ENCODE measurements at regions not wholly inside any gene's neighbourhood (a gene's known extent, or its start where the extent isn't known, plus 50 kb on each side); places are given as distances from the start of the nearest gene placed in this dataset.
A peak's percentile ranks its signal among the peaks of the same experiment; 100 is the strongest.
"Not testable (repeated sequence)": the region's sequence is repeated elsewhere in the genome, so short reads cannot be mapped to it uniquely, and the experiment has no call there.

- DNase-seq, result peak; percentile 49
These were observed 181.9 kb upstream of the KBTBD8 start for GRCh38 chr3:66816090-66816761.

- no peak for DNase-seq
These were observed 180.1 kb upstream of the KBTBD8 start for GRCh38 chr3:66817951-66818557.

- no peak for DNase-seq
These were observed 178.1 kb upstream of the KBTBD8 start for GRCh38 chr3:66819993-66820501.

DNA sequence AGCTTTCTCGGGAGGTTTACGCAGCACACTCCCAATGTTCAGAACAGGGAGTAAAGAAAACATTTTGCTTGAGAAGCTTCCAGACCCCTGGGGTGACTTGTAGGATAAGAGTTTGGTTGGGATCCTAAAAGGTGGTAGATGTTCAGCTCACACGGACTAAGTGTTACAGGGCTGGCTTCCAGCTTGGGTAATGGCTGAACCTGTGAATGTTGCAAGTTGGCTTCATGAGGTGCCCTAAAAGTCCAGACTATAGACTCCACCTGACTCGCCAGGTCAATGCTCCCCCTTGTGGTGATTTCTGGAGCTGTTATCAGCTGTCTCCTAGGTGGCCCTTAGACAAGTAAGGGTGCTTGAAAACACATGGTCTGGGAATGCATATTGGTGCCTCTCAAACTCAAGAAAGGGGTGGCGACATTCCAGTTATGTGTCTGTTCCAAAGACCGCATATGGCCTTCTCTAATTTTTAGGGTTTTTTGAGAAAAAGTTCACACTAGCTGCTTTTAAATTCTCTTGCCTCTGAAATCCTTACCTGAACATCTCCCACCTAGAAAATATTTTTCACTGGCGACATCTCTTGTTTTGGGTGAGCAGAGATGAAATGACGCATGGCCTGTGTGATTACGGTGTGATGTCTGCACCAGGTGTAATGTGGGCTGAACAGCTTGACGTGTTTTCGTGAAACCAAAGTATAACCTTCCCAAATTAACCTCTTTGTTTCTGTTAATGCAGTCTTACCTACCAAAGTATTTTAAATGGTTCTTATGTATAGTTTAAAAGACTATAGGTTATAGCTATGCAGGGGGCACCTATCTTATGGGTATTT is 175.7 kb upstream of the KBTBD8 start:
- peak; percentile 72 for DNase-seq

- DNase-seq, result no peak
These were observed 175.1 kb upstream of the KBTBD8 start for GRCh38 chr3:66823009-66823397.

GRCh38 chr3:66823532-66823931 is 174.6 kb upstream of the KBTBD8 start:
- DNase-seq, result no peak

- no peak for DNase-seq
These were observed 172.7 kb upstream of the KBTBD8 start for GRCh38 chr3:66825375-66825774.

GRCh38 chr3:66827726-66828125 is 170.4 kb upstream of the KBTBD8 start:
- DNase-seq, result no peak

DNA sequence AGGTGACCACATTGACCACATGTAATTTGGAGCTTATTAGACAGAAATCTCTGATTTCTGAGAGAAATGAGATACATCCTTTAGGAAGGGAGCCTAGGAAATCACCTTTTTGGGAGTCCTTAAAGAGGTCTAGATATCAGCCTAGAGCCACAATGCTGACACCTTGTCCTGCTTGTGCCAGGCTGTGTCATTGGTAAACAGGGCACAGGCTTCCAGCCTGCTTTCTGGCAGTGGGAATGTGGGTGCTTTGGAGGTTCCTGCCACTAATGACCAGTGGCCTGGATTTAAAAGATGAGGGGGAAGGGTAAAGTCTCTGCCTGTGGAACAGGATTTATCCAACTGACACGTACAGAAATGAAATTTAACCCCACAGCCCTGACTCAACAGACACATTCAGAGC is 169.8 kb upstream of the KBTBD8 start:
- no peak for DNase-seq

DNA sequence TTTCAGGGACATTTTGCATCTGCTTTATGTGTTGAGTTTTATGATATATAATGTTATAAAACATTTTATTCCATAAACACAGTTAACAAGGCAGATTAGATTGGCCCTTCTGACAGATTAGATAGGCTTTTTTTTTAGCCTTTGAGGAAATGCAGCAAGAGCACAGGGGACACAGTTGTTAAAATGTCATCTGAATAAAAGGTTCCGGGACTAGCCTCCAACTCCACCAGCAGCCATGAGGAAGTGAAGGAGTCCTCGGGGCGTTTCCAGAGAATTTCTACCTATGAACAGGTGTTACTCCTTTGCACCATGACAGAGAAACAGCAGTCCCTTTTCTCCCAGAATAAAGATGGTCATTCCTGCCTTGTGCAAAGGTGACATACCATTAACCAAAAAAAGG is 167.8 kb upstream of the KBTBD8 start:
- no peak for DNase-seq

- DNase-seq, result no peak
These were observed 166.2 kb upstream of the KBTBD8 start for GRCh38 chr3:66831931-66832330.

- DNase-seq, result no peak
These were observed 161.5 kb upstream of the KBTBD8 start for GRCh38 chr3:66836363-66837152.

GRCh38 chr3:66838704-66839103 is 159.4 kb upstream of the KBTBD8 start:
- DNase-seq, result no peak

GRCh38 chr3:66839508-66839907 is 158.6 kb upstream of the KBTBD8 start:
- no peak for DNase-seq

- not testable (repeated sequence) for DNase-seq
These were observed 155.2 kb upstream of the KBTBD8 start for GRCh38 chr3:66842761-66843464.

DNA sequence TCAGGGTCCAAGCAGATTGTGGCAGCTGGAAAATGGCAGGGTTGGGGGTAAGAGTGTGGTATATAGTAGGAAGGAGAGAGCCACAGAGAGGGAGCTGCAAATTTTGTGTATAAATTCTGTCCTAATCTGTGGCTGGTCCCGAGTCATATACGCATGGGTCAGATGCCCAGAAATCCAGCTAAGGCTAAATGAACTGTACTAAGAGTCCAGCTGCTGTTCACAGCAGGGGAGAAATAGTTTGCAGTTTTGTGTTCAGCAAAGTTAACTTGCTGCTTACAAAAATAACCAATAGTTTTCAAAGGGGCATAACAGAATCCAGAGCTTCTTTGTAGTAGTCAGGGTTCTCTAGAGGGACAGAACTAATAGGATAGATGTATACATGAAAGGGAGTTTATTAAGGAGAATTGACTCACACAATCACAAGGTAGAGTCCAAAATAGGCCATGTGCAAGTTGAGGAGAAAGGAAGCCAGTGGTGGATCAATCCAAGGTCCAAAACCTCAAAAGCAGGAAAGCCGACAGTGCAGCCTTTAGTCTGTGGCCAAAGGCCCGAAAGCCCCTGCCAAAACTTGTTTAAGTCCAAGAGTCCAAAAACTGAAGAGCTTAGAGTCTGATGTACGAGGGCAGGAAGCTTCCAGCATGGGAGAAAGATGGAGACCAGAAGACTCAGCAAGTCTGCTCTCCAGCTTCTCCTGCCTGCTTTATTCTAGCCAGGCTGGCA is 146.1 kb upstream of the KBTBD8 start:
- no peak for DNase-seq

GRCh38 chr3:66854601-66855151 is 143.4 kb upstream of the KBTBD8 start:
- DNase-seq, result no peak

GRCh38 chr3:66856533-66856932 is 141.6 kb upstream of the KBTBD8 start:
- DNase-seq, result no peak

DNA sequence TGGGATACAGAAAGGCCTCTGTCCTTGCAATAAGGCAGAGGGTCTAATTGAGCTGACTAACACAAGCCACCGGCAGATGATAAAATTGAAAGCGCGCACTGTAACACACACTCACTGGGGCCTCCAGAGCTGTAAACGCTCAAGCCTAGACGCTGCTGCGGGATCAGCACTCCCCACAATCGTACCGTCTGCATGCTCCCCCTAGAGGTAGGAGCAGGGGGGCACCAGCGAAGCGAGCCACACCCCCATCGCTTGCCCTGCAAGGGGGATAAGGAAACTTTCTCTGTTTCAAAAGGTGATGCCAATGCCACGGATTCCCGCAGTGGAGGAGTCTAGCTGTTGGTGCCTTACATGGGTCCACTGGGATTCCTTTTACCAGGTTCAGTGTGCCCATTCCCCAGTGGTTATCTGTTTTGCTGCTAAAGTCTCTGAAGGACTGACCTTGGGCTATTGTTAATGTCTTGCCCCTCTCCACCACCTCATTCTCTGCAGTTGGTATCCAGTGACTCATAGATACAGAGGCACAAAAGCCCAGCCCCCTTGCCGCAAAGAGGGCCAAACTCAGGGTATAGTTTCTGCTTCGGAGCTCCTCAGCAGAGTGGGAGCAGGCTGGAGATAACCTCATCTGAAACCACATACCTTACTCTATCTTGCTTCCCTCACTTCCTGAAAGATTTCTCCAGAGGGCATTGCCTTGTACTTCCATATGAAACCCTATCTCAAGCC is 139.3 kb upstream of the KBTBD8 start:
- no peak for DNase-seq

DNA sequence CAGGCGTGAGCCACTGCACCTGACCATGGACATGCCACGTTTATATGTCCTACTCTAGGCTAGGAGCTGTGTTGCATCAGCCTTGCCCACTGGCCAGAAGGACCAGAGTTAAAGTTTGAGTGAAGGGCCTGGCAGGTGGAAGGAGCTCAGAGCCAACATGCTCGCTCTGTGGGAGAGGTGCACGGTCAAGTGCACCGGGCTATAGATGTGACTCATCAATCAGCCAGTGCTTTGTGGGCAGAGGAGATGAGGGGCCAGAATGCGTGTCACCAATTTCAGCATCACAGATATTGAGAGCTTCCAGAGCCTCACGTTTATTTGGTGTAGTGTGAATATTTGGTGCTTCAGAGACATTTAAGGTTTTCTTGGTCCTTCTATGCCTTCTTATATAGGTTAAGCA is 137.3 kb upstream of the KBTBD8 start:
- DNase-seq, result no peak

Measured in CD4-positive, alpha-beta T cell treated with Interleukin-21 for 1 hour (primary cell).